ENCODE measurements at regions not wholly inside any gene's neighbourhood (a gene's known extent, or its start where the extent isn't known, plus 50 kb on each side); places are given as distances from the start of the nearest gene placed in this dataset.

DNA sequence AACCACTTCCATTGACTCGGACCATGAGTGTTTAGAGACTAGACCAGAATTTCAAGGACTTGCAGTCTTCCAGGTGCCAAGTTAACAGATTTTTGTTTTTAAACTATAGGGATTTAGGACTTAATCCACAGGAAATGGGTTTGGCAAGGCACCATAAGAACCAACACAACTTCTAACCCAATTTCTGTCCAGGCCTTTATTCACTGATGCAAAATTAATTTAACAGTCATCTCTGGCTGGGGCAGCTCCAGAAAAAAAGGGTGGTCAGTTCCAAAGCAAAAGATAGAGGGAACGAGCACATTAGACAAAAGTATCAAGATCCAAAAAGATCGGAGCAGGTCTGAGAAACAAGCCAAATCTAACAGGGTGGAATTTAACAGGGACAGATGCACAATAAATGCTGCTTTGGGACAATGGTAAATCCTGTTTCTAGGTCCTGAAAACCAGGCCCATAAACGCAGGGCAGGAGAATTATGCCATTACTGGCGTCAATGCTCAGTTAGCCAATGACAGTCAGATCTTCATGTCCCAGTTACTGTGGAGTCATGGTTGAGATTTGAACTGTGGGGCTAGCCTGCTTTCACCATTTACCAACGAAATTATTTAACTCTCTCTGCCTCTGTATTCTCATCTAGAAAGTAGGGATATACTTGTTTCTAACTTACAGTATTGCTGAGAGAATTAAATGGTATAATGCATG lies 590.8 kb upstream of the BRINP1 start:
- dilution Hi-C loops (cut with MboI; ENCODE audit: extremely low pct_ligation_motif_present, low sequenced_read_pairs) (no loop called here), intact Hi-C loops (cut with micrococcal nuclease) (loop anchor here (5.0 to 10.0 kb wide), 2 partner anchors 572 to 585 kb away; no protein-coding TSS in a partner anchor)
- Histone ChIP-seq H3K9me3 (replicated peaks; ENCODE audit: control insufficient read depth, insufficient read depth, low read length) (no peaks in the 10 kb centered on the region), H3K4me2 (ENCODE audit: insufficient read depth, low read length) (no peak overlapping the region), H4K20me1 (replicated peaks; ENCODE audit: control insufficient read depth, extremely low read depth, insufficient read depth, low read length) (no peaks in the 10 kb centered on the region), H3K27ac (ENCODE audit: insufficient read depth, low read depth, low read length) (no peak overlapping the region), H3K27me3 (ENCODE audit: control insufficient read depth in 2 of 2, insufficient read depth in 2 of 2, low read length in 2 of 2) (no peaks in the 10 kb centered on the region), H3K79me2 (ENCODE audit: control insufficient read depth, insufficient read depth, low read length) (no peaks in the 10 kb centered on the region), H2AFZ (ENCODE audit: low read depth, low read length) (no peak overlapping the region), H3K9ac (replicated peaks; ENCODE audit: extremely low read depth, insufficient read depth, low read length) (no peak overlapping the region), H3K4me1 (ENCODE audit: control insufficient read depth, extremely low read depth, insufficient read depth, low read length) (no peaks in the 10 kb centered on the region), H3K4me3 (replicated peaks in 1 of 3; ENCODE audit: insufficient read depth in 1 of 3, low read depth in 1 of 3, low read length in 3 of 3) (no peak overlapping the region), H3K36me3 (ENCODE audit: control insufficient read depth in 2 of 2, extremely low read depth in 1 of 2, insufficient read depth in 2 of 2, low read length in 2 of 2) (no peaks in the 10 kb centered on the region), H3K9me1 (replicated peaks; ENCODE audit: control insufficient read depth, extremely low read depth, insufficient read depth, low read length) (no peaks in the 10 kb centered on the region)
- BruUV-seq (replicated peaks): no TSS peak
- FAIRE-seq (no peak), DNase-seq (ENCODE audit: low read depth, low spot score) (no peak)
- ChIA-PET CTCF (interaction anchor here (1.3 kb wide), 1 partner anchor 9 kb away, joined by 3 read pairs; no protein-coding TSS in a partner anchor), POLR2A (no interaction called here)
- TF ChIP-seq POLR2AphosphoS5 (IDR thresholded peaks at IDR 0.05; ENCODE audit: insufficient read depth, low read depth, low read length) (no peak), FOS (IDR thresholded peaks at IDR 0.05; ENCODE audit: borderline replicate concordance, insufficient read depth, low read length) (no peak)

DNA sequence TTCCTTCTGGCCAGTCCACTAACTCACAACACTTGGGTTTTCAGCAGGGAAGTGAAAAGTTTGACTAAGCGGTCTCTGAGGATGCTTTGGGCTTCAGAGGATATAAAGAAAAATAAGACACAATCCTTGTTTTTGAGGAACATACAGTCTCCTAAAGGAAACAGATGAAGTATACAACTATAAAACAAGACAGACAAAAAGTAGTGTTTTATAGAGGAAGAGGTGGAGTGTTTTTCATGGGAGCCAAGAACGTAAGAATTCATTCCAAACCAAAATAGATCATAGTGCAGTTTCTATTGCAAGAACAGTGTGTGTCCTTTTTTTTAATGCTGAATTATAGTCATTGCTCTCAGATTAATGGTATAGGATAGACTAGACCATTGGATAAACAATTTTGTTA lies 586.9 kb upstream of the BRINP1 start:
- Histone ChIP-seq H3K4me3 (replicated peaks in 1 of 3; ENCODE audit: insufficient read depth in 1 of 3, low read depth in 1 of 3, low read length in 3 of 3) (no peak overlapping the region), H2AFZ (ENCODE audit: low read depth, low read length) (no peak overlapping the region), H3K4me1 (ENCODE audit: control insufficient read depth, extremely low read depth, insufficient read depth, low read length) (no peaks in the 10 kb centered on the region), H3K4me2 (ENCODE audit: insufficient read depth, low read length) (no peak overlapping the region), H3K27ac (ENCODE audit: insufficient read depth, low read depth, low read length) (no peak overlapping the region), H3K36me3 (ENCODE audit: control insufficient read depth in 2 of 2, extremely low read depth in 1 of 2, insufficient read depth in 2 of 2, low read length in 2 of 2) (no peaks in the 10 kb centered on the region), H3K9ac (replicated peaks; ENCODE audit: extremely low read depth, insufficient read depth, low read length) (no peak overlapping the region), H3K27me3 (ENCODE audit: control insufficient read depth in 2 of 2, insufficient read depth in 2 of 2, low read length in 2 of 2) (no peaks in the 10 kb centered on the region), H3K9me3 (replicated peaks; ENCODE audit: control insufficient read depth, insufficient read depth, low read length) (no peaks in the 10 kb centered on the region), H4K20me1 (replicated peaks; ENCODE audit: control insufficient read depth, extremely low read depth, insufficient read depth, low read length) (no peaks in the 10 kb centered on the region), H3K9me1 (replicated peaks; ENCODE audit: control insufficient read depth, extremely low read depth, insufficient read depth, low read length) (no peaks in the 10 kb centered on the region), H3K79me2 (ENCODE audit: control insufficient read depth, insufficient read depth, low read length) (no peaks in the 10 kb centered on the region)
- dilution Hi-C loops (cut with MboI; ENCODE audit: extremely low pct_ligation_motif_present, low sequenced_read_pairs): no loop called here
- no peak for TF ChIP-seq EZH2 (IDR thresholded peaks at IDR 0.05; ENCODE audit: borderline replicate concordance, low read depth, low read length, severe bottlenecking)
- TF ChIP-seq MYC (IDR thresholded peaks at IDR 0.05; ENCODE audit: low read depth, low read length): no peak
- TF ChIP-seq POLR2AphosphoS5 (IDR thresholded peaks at IDR 0.05; ENCODE audit: insufficient read depth, low read depth, low read length): no peak
- TF ChIP-seq GATA2 (IDR thresholded peaks at IDR 0.05; ENCODE audit: insufficient read depth, insufficient read length, low read depth, low read length): no peak
- no peak for TF ChIP-seq FOS (IDR thresholded peaks at IDR 0.05; ENCODE audit: borderline replicate concordance, insufficient read depth, low read length)
- TF ChIP-seq, protein P1, sequence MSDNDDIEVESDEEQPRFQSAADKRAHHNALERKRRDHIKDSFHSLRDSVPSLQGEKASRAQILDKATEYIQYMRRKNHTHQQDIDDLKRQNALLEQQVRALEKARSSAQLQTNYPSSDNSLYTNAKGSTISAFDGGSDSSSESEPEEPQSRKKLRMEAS (IDR thresholded peaks at IDR 0.05; ENCODE audit: insufficient read depth, insufficient read length): no peak
- TF ChIP-seq POLR2A (IDR thresholded peaks at IDR 0.05; ENCODE audit: low read depth, low read length): no peak
- TF ChIP-seq, protein P2, sequence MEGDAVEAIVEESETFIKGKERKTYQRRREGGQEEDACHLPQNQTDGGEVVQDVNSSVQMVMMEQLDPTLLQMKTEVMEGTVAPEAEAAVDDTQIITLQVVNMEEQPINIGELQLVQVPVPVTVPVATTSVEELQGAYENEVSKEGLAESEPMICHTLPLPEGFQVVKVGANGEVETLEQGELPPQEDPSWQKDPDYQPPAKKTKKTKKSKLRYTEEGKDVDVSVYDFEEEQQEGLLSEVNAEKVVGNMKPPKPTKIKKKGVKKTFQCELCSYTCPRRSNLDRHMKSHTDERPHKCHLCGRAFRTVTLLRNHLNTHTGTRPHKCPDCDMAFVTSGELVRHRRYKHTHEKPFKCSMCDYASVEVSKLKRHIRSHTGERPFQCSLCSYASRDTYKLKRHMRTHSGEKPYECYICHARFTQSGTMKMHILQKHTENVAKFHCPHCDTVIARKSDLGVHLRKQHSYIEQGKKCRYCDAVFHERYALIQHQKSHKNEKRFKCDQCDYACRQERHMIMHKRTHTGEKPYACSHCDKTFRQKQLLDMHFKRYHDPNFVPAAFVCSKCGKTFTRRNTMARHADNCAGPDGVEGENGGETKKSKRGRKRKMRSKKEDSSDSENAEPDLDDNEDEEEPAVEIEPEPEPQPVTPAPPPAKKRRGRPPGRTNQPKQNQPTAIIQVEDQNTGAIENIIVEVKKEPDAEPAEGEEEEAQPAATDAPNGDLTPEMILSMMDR (IDR thresholded peaks at IDR 0.05; ENCODE audit: extremely low read depth in 1 of 2, insufficient read depth in 1 of 2, low read depth in 1 of 2, low read length in 2 of 2): no peak
- no peak for TF ChIP-seq JUN (IDR thresholded peaks at IDR 0.05; ENCODE audit: borderline replicate concordance, insufficient read depth, insufficient read length, low read depth)
- DNase-seq (ENCODE audit: low read depth, low spot score) (no peak), FAIRE-seq (no peak)
- intact Hi-C loops (cut with micrococcal nuclease): no loop called here
- BruUV-seq (replicated peaks): no TSS peak
- CTCF ChIA-PET: no interaction called here
- POLR2A ChIA-PET: no interaction called here

Measured in endothelial cell of umbilical vein (primary cell).